Endothelial cell of umbilical vein (primary cell): ENCODE measurements at regions not wholly inside any gene's neighbourhood (a gene's known extent, or its start where the extent isn't known, plus 50 kb on each side); places are given as distances from the start of the nearest gene placed in this dataset.

Source experiments
- EZH2 ChIP-seq: IDR thresholded peaks from 2 replicates; pipeline ENCODE4 v1.6.1; 2012; ENCODE audit warnings: borderline replicate concordance, low read depth, mild to moderate bottlenecking, moderate library complexity, low read length, inconsistent platforms; ENCODE audit not compliant: severe bottlenecking
- GATA2 ChIP-seq: IDR thresholded peaks from 2 replicates; pipeline ENCODE4 v1.7.0; 2011; ENCODE audit warnings: low read depth, mild to moderate bottlenecking, moderate library complexity, mixed read lengths, low read length; ENCODE audit not compliant: insufficient read length, insufficient read depth
- MYC ChIP-seq: IDR thresholded peaks from one replicate; pipeline ENCODE4 v1.6.1; 2011; ENCODE audit warnings: mild to moderate bottlenecking, low read depth, low read length
- POLR2A ChIP-seq: IDR thresholded peaks from 2 replicates; pipeline ENCODE4 v1.6.1; 2012; ENCODE audit warnings: low read depth, mild to moderate bottlenecking, control low read depth, low read length
- POLR2AphosphoS5 ChIP-seq: IDR thresholded peaks from 2 replicates; pipeline ENCODE4 v1.6.1; 2012; ENCODE audit warnings: low read depth, mild to moderate bottlenecking, control low read depth, low read length, moderate library complexity; ENCODE audit not compliant: insufficient read depth
- TF ChIP-seq, protein P1 (sequence below), 2 donors: IDR thresholded peaks; 1 replicate in 1 of 2; 2 replicates in 1 of 2; pipeline ENCODE4 v1.5.1; 2011; ENCODE audit warnings: low read length in 2 of 2, mild to moderate bottlenecking in 2 of 2, moderate library complexity in 2 of 2, control low read depth in 1 of 2, inconsistent platforms in 1 of 2, low read depth in 1 of 2; ENCODE audit not compliant: insufficient read depth in 1 of 2; ENCODE audit errors: extremely low read depth in 1 of 2

DNA sequence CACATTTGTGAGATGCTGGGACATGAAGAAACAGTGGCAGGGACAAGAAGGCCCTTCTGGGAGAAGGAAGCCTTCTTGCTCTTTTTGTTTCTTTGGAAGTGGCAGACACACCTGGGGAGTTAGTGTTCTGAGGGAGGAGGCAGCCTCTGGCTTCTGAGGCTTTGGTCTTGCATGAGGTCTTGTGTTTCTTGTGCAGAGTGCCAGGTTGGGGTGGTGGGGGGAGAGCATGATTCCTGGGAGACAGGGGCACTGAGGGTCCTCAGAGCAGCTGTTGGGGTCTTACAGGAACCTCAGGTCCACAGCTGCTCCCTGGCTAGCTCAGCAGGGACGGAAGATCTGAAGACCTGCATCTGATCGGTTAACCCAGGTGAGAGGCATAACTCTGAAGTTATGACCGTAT is 167.5 kb upstream of the ZNF536 start:
- TF ChIP-seq, protein P1, sequence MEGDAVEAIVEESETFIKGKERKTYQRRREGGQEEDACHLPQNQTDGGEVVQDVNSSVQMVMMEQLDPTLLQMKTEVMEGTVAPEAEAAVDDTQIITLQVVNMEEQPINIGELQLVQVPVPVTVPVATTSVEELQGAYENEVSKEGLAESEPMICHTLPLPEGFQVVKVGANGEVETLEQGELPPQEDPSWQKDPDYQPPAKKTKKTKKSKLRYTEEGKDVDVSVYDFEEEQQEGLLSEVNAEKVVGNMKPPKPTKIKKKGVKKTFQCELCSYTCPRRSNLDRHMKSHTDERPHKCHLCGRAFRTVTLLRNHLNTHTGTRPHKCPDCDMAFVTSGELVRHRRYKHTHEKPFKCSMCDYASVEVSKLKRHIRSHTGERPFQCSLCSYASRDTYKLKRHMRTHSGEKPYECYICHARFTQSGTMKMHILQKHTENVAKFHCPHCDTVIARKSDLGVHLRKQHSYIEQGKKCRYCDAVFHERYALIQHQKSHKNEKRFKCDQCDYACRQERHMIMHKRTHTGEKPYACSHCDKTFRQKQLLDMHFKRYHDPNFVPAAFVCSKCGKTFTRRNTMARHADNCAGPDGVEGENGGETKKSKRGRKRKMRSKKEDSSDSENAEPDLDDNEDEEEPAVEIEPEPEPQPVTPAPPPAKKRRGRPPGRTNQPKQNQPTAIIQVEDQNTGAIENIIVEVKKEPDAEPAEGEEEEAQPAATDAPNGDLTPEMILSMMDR (IDR thresholded peaks at IDR 0.05; ENCODE audit: extremely low read depth in 1 of 2, insufficient read depth in 1 of 2, low read depth in 1 of 2, low read length in 2 of 2), result no peak
- TF ChIP-seq POLR2A (no peak), EZH2 (no peak), POLR2AphosphoS5 (no peak), GATA2 (no peak), MYC (no peak)
